T-cell (primary cell): ENCODE measurements at regions not wholly inside any gene's neighbourhood (a gene's known extent, or its start where the extent isn't known, plus 50 kb on each side); places are given as distances from the start of the nearest gene placed in this dataset.

Source experiments
- ATAC-seq, 4 experiments: fragments of 200-7000 bp in 3 of 4; fragments of 150-1000 bp in 1 of 4; cut with Tn5 transposase; replicated peaks in 1 of 4; 1 replicate in 3 of 4; 2 replicates in 1 of 4; pipeline ENCODE4 v1.10.0; 2021; ENCODE audit warnings: moderate library complexity in 3 of 4, mild to moderate bottlenecking in 2 of 4, moderate number of reproducible peaks in 1 of 4
- CTCF ChIA-PET, 2 donors: fragments of 300-600 bp; sonication (Branson Sonifier 250); formaldehyde crosslinking; loops; one replicate each; lab custom pipeline; 2022; ENCODE audit warnings: antibody characterized with exemption in 2 of 2; lab: Charles Lee
- POLR2A ChIA-PET, 2 donors: fragments of 300-600 bp; sonication (Branson Sonifier 250); formaldehyde crosslinking; loops; one replicate each; lab custom pipeline; 2022; ENCODE audit warnings: antibody characterized with exemption in 2 of 2; lab: Charles Lee
- DNase-seq, 35 experiments: peaks; one replicate each; pipeline versions ENCODE4 v3.0.0 to v3.0.0-alpha.2; 2013 to 2023
- H3K27ac ChIP-seq: one replicate; pipeline ENCODE4 v1.5.1; 2013; ENCODE audit warnings: low read length
- H3K27me3 ChIP-seq, 2 experiments: replicated peaks in 1 of 2; 1 replicate in 1 of 2; 2 replicates in 1 of 2; pipeline versions ENCODE4 v1.6.1 to v1.7.0; 2013; ENCODE audit warnings: low read length in 1 of 2, mixed read lengths in 1 of 2; ENCODE audit not compliant: control insufficient read depth in 2 of 2, insufficient read depth in 2 of 2; ENCODE audit errors: extremely low read depth in 1 of 2
- H3K36me3 ChIP-seq, 2 donors: 1 replicate in 1 of 2; 2 replicates in 1 of 2; pipeline versions ENCODE4 v1.6.1 to v1.7.0; 2013; ENCODE audit warnings: low read length in 1 of 2; ENCODE audit not compliant: control insufficient read depth in 2 of 2, insufficient read depth in 1 of 2; ENCODE audit errors: extremely low read depth in 1 of 2
- H3K4me1 ChIP-seq, 2 experiments: 1 replicate in 1 of 2; 2 replicates in 1 of 2; pipeline versions ENCODE4 v1.6.1 to v1.7.0; 2013; ENCODE audit warnings: low read length in 2 of 2, mixed read lengths in 1 of 2; ENCODE audit not compliant: insufficient read depth in 2 of 2, control insufficient read depth in 1 of 2; ENCODE audit errors: extremely low read depth in 1 of 2
- H3K4me3 ChIP-seq, 2 donors: 1 replicate in 1 of 2; 2 replicates in 1 of 2; pipeline versions ENCODE4 v1.5.1 to v1.7.0; 2013; ENCODE audit warnings: mild to moderate bottlenecking in 2 of 2, low read length in 1 of 2, moderate library complexity in 1 of 2; ENCODE audit not compliant: control insufficient read depth in 1 of 2; ENCODE audit errors: extremely low read depth in 1 of 2
- H3K9me3 ChIP-seq: 2 replicates; pipeline ENCODE4 v1.7.0; 2013
- H3K27ac Mint-ChIP-seq, 2 donors: one replicate each; pipeline ENCODE4 v1.8.0; 2020 to 2021; ENCODE audit warnings: mild to moderate bottlenecking in 2 of 2, mixed read lengths in 2 of 2
- H3K27me3 Mint-ChIP-seq, 2 donors: one replicate each; pipeline ENCODE4 v1.8.0; 2021 to 2022; ENCODE audit warnings: mixed read lengths in 2 of 2
- H3K36me3 Mint-ChIP-seq: one replicate; pipeline ENCODE4 v1.8.0; 2021; ENCODE audit warnings: mixed read lengths
- H3K4me1 Mint-ChIP-seq, 3 donors: one replicate each; pipeline ENCODE4 v1.8.0; 2020 to 2022; ENCODE audit warnings: mixed read lengths in 3 of 3, mild to moderate bottlenecking in 1 of 3
- H3K4me3 Mint-ChIP-seq, 3 donors: one replicate each; pipeline ENCODE4 v1.8.0; 2020 to 2022; ENCODE audit warnings: mild to moderate bottlenecking in 3 of 3, mixed read lengths in 3 of 3, moderate library complexity in 3 of 3
- H3K9me3 Mint-ChIP-seq, 3 donors: one replicate each; pipeline ENCODE4 v1.8.0; 2020 to 2022; ENCODE audit warnings: mixed read lengths in 3 of 3
- WGBS: methylation state at CpG from one replicate; pipeline ENCODE4 v1.1.5; 2013; ENCODE audit warnings: missing lambda C conversion rate; ENCODE audit not compliant: insufficient coverage; 5-methylcytosine and 5-hydroxymethylcytosine counted together

DNA sequence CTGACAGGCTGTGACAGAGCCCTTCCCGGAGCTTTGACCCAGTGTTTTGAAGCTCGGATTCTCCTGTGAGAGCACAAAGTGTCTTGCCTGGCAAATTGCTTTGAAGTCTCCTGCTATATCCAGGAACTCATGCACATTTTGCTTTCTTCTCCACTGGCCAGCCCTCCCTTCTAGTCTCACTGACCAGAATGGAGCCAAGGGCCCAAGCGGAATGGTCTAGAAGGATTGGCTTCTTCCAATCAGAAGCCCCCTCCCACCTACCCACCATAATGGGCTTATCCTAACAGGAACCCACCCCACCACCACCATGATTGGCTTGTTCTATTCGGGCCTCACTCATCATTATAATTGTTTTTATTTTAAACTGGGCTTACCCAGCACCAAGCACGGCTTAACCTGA is 130.1 kb downstream of the PXDC1 start:
- no peak for DNase-seq
- ATAC-seq: no peak
- Histone ChIP-seq H3K36me3 (no peaks in the 10 kb centered on the region), H3K4me1 (peaks cover 4 to 9% of the 10 kb centered on the region in 2 experiments), H3K27ac (no peak overlapping the region), H3K9me3 (no peaks in the 10 kb centered on the region), H3K4me3 (no peak overlapping the region), H3K27me3 (peaks cover 0 to 32% of the 10 kb centered on the region in 2 experiments)
- Mint-ChIP-seq H3K4me1 (peaks cover 3 to 12% (median 11%) of the 10 kb centered on the region in 3 donors), H3K27ac (no peak overlapping the region), H3K4me3 (no peak overlapping the region), H3K36me3 (no peaks in the 10 kb centered on the region), H3K27me3 (peaks cover 22 to 24% of the 10 kb centered on the region in 2 donors), H3K9me3 (no peaks in the 10 kb centered on the region)
- WGBS: 85% methylated on average over 3 of the region's 5 CpGs
- CTCF ChIA-PET: no interaction called here
- POLR2A ChIA-PET: no interaction called here

DNA sequence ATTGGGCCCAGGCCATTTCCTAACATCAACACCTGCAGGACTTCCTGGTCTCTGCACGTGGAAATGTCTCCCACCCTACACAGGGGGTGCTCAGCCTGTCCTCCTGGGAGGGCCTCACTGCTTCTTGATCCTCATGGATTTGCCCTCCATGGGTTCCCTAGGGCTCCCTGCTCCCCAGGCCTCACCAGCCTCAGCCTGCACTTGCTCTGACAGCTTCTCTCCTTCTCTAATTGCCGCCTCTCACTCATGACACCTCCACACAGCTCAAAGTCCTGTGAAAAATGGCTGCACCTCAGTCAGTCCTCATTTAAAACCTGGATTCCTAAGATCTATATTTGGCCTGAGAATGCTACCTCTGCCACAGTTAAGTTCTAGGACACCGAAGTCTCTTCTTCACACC is 130.6 kb downstream of the PXDC1 start:
- Mint-ChIP-seq H3K27me3 (peaks cover 19 to 22% of the 10 kb centered on the region in 2 donors), H3K4me3 (no peak overlapping the region), H3K4me1 (peaks cover 3 to 12% (median 11%) of the 10 kb centered on the region in 3 donors), H3K36me3 (no peaks in the 10 kb centered on the region), H3K27ac (no peak overlapping the region), H3K9me3 (no peaks in the 10 kb centered on the region)
- no peak overlapping the region for H3K27ac ChIP-seq
- H3K4me3 ChIP-seq: no peak overlapping the region
- H3K4me1 ChIP-seq: peaks cover 4 to 9% of the 10 kb centered on the region in 2 experiments
- WGBS: 77% methylated on average over 2 of the region's 3 CpGs
- CTCF ChIA-PET: no interaction called here
- H3K27me3 ChIP-seq: peaks cover 0 to 27% of the 10 kb centered on the region in 2 experiments
- no peak for DNase-seq
- POLR2A ChIA-PET: no interaction called here
- no peaks in the 10 kb centered on the region for H3K36me3 ChIP-seq
- H3K9me3 ChIP-seq: no peaks in the 10 kb centered on the region
- ATAC-seq: no peak

DNA sequence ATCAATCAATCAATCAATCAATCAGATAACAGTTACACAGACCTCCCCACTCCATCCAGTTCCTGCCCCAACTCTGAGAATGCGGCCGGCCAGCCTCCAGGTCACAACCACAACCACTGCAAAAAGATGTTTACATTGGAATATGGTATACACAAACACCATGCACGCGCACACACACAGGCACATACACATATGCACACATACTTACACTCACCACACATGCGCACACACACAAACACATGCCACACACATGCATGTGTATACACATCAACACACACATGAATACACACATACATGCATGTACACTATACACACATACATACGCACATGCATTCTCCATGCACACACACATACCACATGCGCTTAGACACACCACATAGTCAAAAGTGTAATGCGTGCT is 131.1 kb downstream of the PXDC1 start:
- peaks cover 17 to 21% of the 10 kb centered on the region in 2 donors for H3K27me3 Mint-ChIP-seq
- H3K4me3 ChIP-seq: no peak overlapping the region
- H3K4me1 ChIP-seq: peaks cover 4 to 9% of the 10 kb centered on the region in 2 experiments
- H3K27me3 ChIP-seq: peaks cover 0 to 22% of the 10 kb centered on the region in 2 experiments
- CTCF ChIA-PET: no interaction called here
- DNase-seq (no peak), ATAC-seq (no peak)
- no peaks in the 10 kb centered on the region for H3K36me3 ChIP-seq
- peaks cover 3 to 12% (median 11%) of the 10 kb centered on the region in 3 donors for H3K4me1 Mint-ChIP-seq
- no peak overlapping the region for H3K4me3 Mint-ChIP-seq
- H3K36me3 Mint-ChIP-seq: no peaks in the 10 kb centered on the region
- H3K9me3 Mint-ChIP-seq: no peaks in the 10 kb centered on the region
- H3K27ac ChIP-seq: no peak overlapping the region
- WGBS: 91% methylated on average over 8 of the region's 8 CpGs
- POLR2A ChIA-PET: no interaction called here
- no peak overlapping the region for H3K27ac Mint-ChIP-seq
- no peaks in the 10 kb centered on the region for H3K9me3 ChIP-seq

DNA sequence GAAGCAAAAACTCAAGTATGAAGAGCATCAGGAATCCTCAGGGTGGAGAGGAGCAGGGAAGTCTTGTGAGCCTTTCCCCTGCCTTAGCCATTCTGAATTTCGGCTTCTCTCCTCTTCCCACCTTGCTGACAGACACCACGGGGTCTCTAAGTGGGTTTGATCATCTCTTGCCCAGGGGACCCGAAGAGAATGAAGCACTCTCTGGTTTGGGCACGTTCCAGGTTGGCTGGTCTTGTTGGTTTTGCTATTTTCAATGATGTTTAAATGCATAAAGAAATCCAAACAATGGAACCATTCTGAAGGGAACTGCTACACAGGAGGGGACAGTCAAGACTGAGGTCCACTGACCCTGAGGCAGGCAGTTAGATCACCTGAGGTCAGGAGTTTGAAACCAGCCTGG is 131.7 kb downstream of the PXDC1 start:
- ChIA-PET CTCF (no interaction called here), POLR2A (no interaction called here)
- Mint-ChIP-seq H3K36me3 (no peaks in the 10 kb centered on the region), H3K4me1 (peaks cover 3 to 12% (median 11%) of the 10 kb centered on the region in 3 donors), H3K27ac (no peak overlapping the region), H3K27me3 (peaks cover 17 to 21% of the 10 kb centered on the region in 2 donors), H3K4me3 (no peak overlapping the region), H3K9me3 (no peaks in the 10 kb centered on the region)
- DNase-seq (no peak), ATAC-seq (no peak)
- Histone ChIP-seq H3K4me1 (peaks cover 4 to 9% of the 10 kb centered on the region in 2 experiments), H3K4me3 (no peak overlapping the region), H3K36me3 (no peaks in the 10 kb centered on the region), H3K9me3 (no peaks in the 10 kb centered on the region), H3K27me3 (peaks cover 0 to 17% of the 10 kb centered on the region in 2 experiments), H3K27ac (no peak overlapping the region)
- no CpG with 5 or more reads among the region's 4 CpGs for WGBS

DNA sequence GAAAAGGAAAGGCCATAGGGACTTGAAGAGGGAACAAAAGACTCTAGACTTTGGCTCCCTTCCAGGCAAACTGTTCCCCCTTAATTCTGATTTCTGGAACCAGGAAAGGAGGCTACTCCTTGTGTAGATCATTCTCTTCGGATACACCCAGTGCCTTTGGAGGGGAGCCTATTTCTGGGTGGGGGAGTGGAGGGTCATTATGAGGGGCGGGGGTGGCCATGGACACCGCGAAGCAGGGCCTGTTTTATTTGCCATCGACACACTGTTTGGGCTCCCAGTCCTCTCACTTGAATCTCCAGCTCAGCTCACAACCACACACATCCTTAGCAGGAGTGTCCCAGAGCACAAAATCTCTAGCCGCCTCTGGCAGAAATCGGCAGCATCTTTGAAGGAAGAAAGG is 132.3 kb downstream of the PXDC1 start:
- H3K4me3 Mint-ChIP-seq: no peak overlapping the region
- Histone ChIP-seq H3K36me3 (no peaks in the 10 kb centered on the region), H3K4me3 (no peak overlapping the region), H3K9me3 (no peaks in the 10 kb centered on the region), H3K27ac (no peak overlapping the region), H3K27me3 (peaks cover 0 to 13% of the 10 kb centered on the region in 2 experiments), H3K4me1 (peaks cover 4 to 9% of the 10 kb centered on the region in 2 experiments)
- no peak overlapping the region for H3K27ac Mint-ChIP-seq
- ATAC-seq (no peak), DNase-seq (no peak)
- no peaks in the 10 kb centered on the region for H3K9me3 Mint-ChIP-seq
- peaks cover 14 to 20% of the 10 kb centered on the region in 2 donors for H3K27me3 Mint-ChIP-seq
- ChIA-PET POLR2A (no interaction called here), CTCF (no interaction called here)
- H3K36me3 Mint-ChIP-seq: no peaks in the 10 kb centered on the region
- peaks cover 3 to 11% (median 10%) of the 10 kb centered on the region in 3 donors for H3K4me1 Mint-ChIP-seq
- no CpG with 5 or more reads among the region's 7 CpGs for WGBS

DNA sequence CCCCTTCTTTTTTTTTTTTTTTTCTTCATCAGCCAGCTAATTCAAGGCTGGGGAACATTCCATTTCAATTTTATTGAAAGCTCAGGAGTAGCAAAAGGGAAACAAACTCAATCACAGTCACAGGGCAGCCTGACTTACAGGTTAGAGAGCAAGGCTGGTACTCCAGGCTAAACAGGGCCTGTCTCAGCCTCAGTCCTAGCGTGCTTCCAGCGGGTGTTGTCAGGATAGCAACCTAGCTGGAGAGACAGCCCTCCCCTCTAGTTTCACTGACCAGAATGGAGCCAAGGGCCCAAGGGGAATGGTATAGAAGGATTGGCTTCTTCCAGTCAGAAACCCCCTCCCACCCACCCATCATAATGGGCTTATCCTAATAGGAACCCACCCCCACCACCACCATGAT is 132.9 kb downstream of the PXDC1 start:
- peaks cover 10 to 16% of the 10 kb centered on the region in 2 donors for H3K27me3 Mint-ChIP-seq

More for the DNA sequence above, 132.9 kb downstream of the PXDC1 start:
- peaks cover 0 to 7% of the 10 kb centered on the region in 2 experiments for H3K27me3 ChIP-seq
- no peak overlapping the region for H3K27ac ChIP-seq
- no peaks in the 10 kb centered on the region for H3K9me3 Mint-ChIP-seq
- ChIA-PET POLR2A (no interaction called here), CTCF (interaction anchor here (0.5 to 1.0 kb wide), 2 partner anchors 14 to 304 kb away, joined by 3 read pairs; no protein-coding TSS in a partner anchor)
- peaks cover under 1 to 3% of the 10 kb centered on the region in 2 experiments for H3K4me1 ChIP-seq
- H3K4me3 Mint-ChIP-seq: no peak overlapping the region
- no peak overlapping the region for H3K4me3 ChIP-seq
- no peak for DNase-seq
- H3K27ac Mint-ChIP-seq: no peak overlapping the region
- no peaks in the 10 kb centered on the region for H3K36me3 Mint-ChIP-seq
- WGBS: no CpG with 5 or more reads among the region's 2 CpGs
- H3K4me1 Mint-ChIP-seq: peaks cover 3 to 5% (median 4%) of the 10 kb centered on the region in 3 donors
- no peaks in the 10 kb centered on the region for H3K36me3 ChIP-seq
- H3K9me3 ChIP-seq: no peaks in the 10 kb centered on the region
- ATAC-seq: no peak
